PC-9 (cell line): ENCODE measurements at regions not wholly inside any gene's neighbourhood (a gene's known extent, or its start where the extent isn't known, plus 50 kb on each side); places are given as distances from the start of the nearest gene placed in this dataset.

ENCODE experiments used
- BruUV-seq: library from RNA; stranded (reverse); fragments of 400-500 nt; replicated peaks from 2 replicates; lab custom pipeline; 2021; lab: Mats Ljungman, UMichigan
- CTCF ChIA-PET: fragments of 300-600 bp; sonication (Branson Sonifier 250); formaldehyde crosslinking; loops from one replicate; lab custom pipeline; 2022; ENCODE audit warnings: antibody characterized with exemption; lab: Charles Lee
- POLR2A ChIA-PET: fragments of 300-600 bp; sonication (Branson Sonifier 250); formaldehyde crosslinking; loops from one replicate; lab custom pipeline; 2022; ENCODE audit warnings: antibody characterized with exemption; ENCODE audit not compliant: unreplicated experiment; lab: Charles Lee
- DNase-seq, 2 experiments: peaks; one replicate each; pipeline versions ENCODE4 v3.0.0 to v3.0.0-alpha.2; 2015 to 2022; ENCODE audit warnings: mixed read lengths in 1 of 2
- H2AFZ ChIP-seq: fragments of 200-600 bp; sonication (generic); 2 replicates; pipeline ENCODE4 v1.8.1; 2017; ENCODE audit warnings: antibody characterized with exemption
- H3F3A ChIP-seq: fragments of 200-600 bp; sonication (generic); 2 replicates; pipeline ENCODE4 v1.8.1; 2017; ENCODE audit warnings: antibody characterized with exemption, mild to moderate bottlenecking, low read depth; ENCODE audit not compliant: insufficient read depth
- H3K27ac ChIP-seq: fragments of 200-600 bp; sonication (generic); 2 replicates; pipeline ENCODE4 v1.6.1; 2016; ENCODE audit warnings: mixed run types
- H3K27me3 ChIP-seq: fragments of 200-600 bp; sonication (generic); 2 replicates; pipeline ENCODE4 v1.6.1; 2016; ENCODE audit warnings: low read depth, mixed run types; ENCODE audit not compliant: insufficient read depth
- H3K36me3 ChIP-seq: fragments of 200-600 bp; sonication (generic); 2 replicates; pipeline ENCODE4 v1.6.1; 2016; ENCODE audit warnings: low read depth, mixed run types
- H3K4me1 ChIP-seq: fragments of 200-600 bp; sonication (generic); replicated peaks from 2 replicates; pipeline ENCODE4 v1.6.1; 2016; ENCODE audit warnings: mixed run types; ENCODE audit not compliant: insufficient read depth
- H3K4me2 ChIP-seq: fragments of 200-600 bp; sonication (generic); 2 replicates; pipeline ENCODE4 v1.6.1; 2017; ENCODE audit warnings: mixed run types
- H3K4me3 ChIP-seq: fragments of 200-600 bp; sonication (generic); 2 replicates; pipeline ENCODE4 v1.6.1; 2016; ENCODE audit warnings: mixed run types
- H3K79me2 ChIP-seq: fragments of 200-600 bp; sonication (generic); 2 replicates; pipeline ENCODE4 v1.6.1; 2017; ENCODE audit warnings: low read depth, mixed run types
- H3K9me2 ChIP-seq: fragments of 200-600 bp; sonication (generic); 2 replicates; pipeline ENCODE4 v1.8.1; 2017; ENCODE audit warnings: mild to moderate bottlenecking; ENCODE audit not compliant: insufficient read depth
- H3K9me3 ChIP-seq: fragments of 200-600 bp; sonication (generic); 2 replicates; pipeline ENCODE4 v1.8.1; 2016; ENCODE audit warnings: low read depth; ENCODE audit not compliant: insufficient read depth
- H4K20me1 ChIP-seq: fragments of 200-600 bp; sonication (generic); 2 replicates; pipeline ENCODE4 v1.8.1; 2017; ENCODE audit not compliant: insufficient read depth
- CTCF ChIP-seq: fragments of 200-600 bp; sonication (generic); conservative IDR thresholded peaks from 2 replicates; pipeline ENCODE4 v1.6.1; 2017; ENCODE audit warnings: mixed run types, antibody characterized with exemption, mild to moderate bottlenecking, moderate library complexity
- EZH2 ChIP-seq: fragments of 200-600 bp; sonication (generic); IDR thresholded peaks from 2 replicates; pipeline ENCODE4 v1.8.0; 2017; ENCODE audit warnings: antibody characterized with exemption, low read depth
- intact Hi-C: fragments of 100-400 bp; cut with micrococcal nuclease; formaldehyde crosslinking; loops from one replicate; pipeline ENCODE4 v1.10.0; 2022; ENCODE audit not compliant: unreplicated experiment

- no peak for TF ChIP-seq CTCF
- TF ChIP-seq EZH2, result no peak
- H3K27ac ChIP-seq, result no peak overlapping the region
- peaks cover 7% of the 10 kb centered on the region for H3K4me1 ChIP-seq
- no peaks in the 10 kb centered on the region for H3F3A ChIP-seq
- H3K36me3 ChIP-seq, result no peaks in the 10 kb centered on the region
- intact Hi-C loops, result loop anchor here (1.0 to 5.0 kb wide), 2 partner anchors 87 to 225 kb away; partner anchors contain the start of gene C21orf91
- no peaks in the 10 kb centered on the region for H3K9me2 ChIP-seq
- POLR2A ChIA-PET, result no interaction called here
- CTCF ChIA-PET, result no interaction called here
- no peaks in the 10 kb centered on the region for H3K79me2 ChIP-seq
- no peak overlapping the region for H2AFZ ChIP-seq
- H3K27me3 ChIP-seq, result no peaks in the 10 kb centered on the region
- H4K20me1 ChIP-seq, result no peaks in the 10 kb centered on the region
- no peak for DNase-seq
- H3K4me3 ChIP-seq, result no peak overlapping the region
- no TSS peak for BruUV-seq
- no peaks in the 10 kb centered on the region for H3K9me3 ChIP-seq
- no peak overlapping the region for H3K4me2 ChIP-seq
These were observed 84.9 kb upstream of the C21orf91 start for GRCh38 chr21:17903929-17904639.

GRCh38 chr21:17903029-17903806 lies 84.1 kb upstream of the C21orf91 start:
- DNase-seq, result peak in 1 of 2 experiments; percentile 49
- Histone ChIP-seq H3K4me1 (peaks cover 7% of the 10 kb centered on the region), H4K20me1 (no peaks in the 10 kb centered on the region), H3K27me3 (no peaks in the 10 kb centered on the region), H3K9me2 (no peaks in the 10 kb centered on the region), H3K27ac (no peak overlapping the region), H3F3A (no peaks in the 10 kb centered on the region), H3K4me3 (no peak overlapping the region), H2AFZ (no peak overlapping the region), H3K36me3 (no peaks in the 10 kb centered on the region), H3K4me2 (0 out of 2 replicates have a peak overlapping the region, but pooled peaks have one; percentile 55), H3K79me2 (no peaks in the 10 kb centered on the region), H3K9me3 (no peaks in the 10 kb centered on the region)
- intact Hi-C loops, result loop anchor here (1.0 to 5.0 kb wide), 2 partner anchors 86 to 224 kb away; partner anchors contain the start of gene C21orf91
- no TSS peak for BruUV-seq
- CTCF ChIA-PET, result no interaction called here
- POLR2A ChIA-PET, result no interaction called here
- no peak for TF ChIP-seq EZH2
- peak; percentile 58 for TF ChIP-seq CTCF

GRCh38 chr21:17901458-17902079 lies 82.4 kb upstream of the C21orf91 start:
- ChIA-PET CTCF (interaction anchor here (1.0 to 1.1 kb wide), 2 partner anchors 92 to 212 kb away, joined by 3 to 21 read pairs; no protein-coding TSS in a partner anchor), POLR2A (no interaction called here)
- Histone ChIP-seq H3K79me2 (no peaks in the 10 kb centered on the region), H3K27me3 (no peaks in the 10 kb centered on the region), H3K9me2 (no peaks in the 10 kb centered on the region), H3K27ac (no peak overlapping the region), H3F3A (no peaks in the 10 kb centered on the region), H3K36me3 (no peaks in the 10 kb centered on the region), H3K4me1 (peaks cover 7% of the 10 kb centered on the region), H3K9me3 (no peaks in the 10 kb centered on the region), H3K4me3 (peak overlapping the region; percentile 47; the same call in 1 of the 2 replicates), H2AFZ (peak overlapping the region; percentile 60; the same call in 1 of the 2 replicates), H4K20me1 (no peaks in the 10 kb centered on the region), H3K4me2 (peak overlapping the region; percentile 75)
- intact Hi-C loops, result loop anchor here (5.0 kb wide), 1 partner anchor 84 kb away; the partner anchor contains the start of gene C21orf91
- no peak for TF ChIP-seq CTCF
- TF ChIP-seq EZH2, result no peak
- BruUV-seq, result no TSS peak
- DNase-seq, result peak in 1 of 2 experiments; percentile 44
